Caki2 (cell line): ENCODE measurements at regions not wholly inside any gene's neighbourhood (a gene's known extent, or its start where the extent isn't known, plus 50 kb on each side); places are given as distances from the start of the nearest gene placed in this dataset.

Experiments
- DNase-seq: peaks from one replicate; pipeline ENCODE4 v3.0.0-alpha.2; 2015; ENCODE audit warnings: low read depth
- in situ Hi-C: cut with HindIII; loops from 2 replicates; pipeline ENCODE4 v1.10.0; 2016; ENCODE audit warnings: low sequenced_read_pairs, low pct_unique_long_range_greater_than_20kb, mixed read lengths

GRCh38 chr3:20890111-20890519, 704.1 kb upstream of the SGO1 start:
- in situ Hi-C loops: no loop called here
- no peak for DNase-seq

- in situ Hi-C loops: no loop called here
- DNase-seq: no peak
Observed at GRCh38 chr3:20878691-20879090, 692.7 kb upstream of the SGO1 start.

- DNase-seq: no peak
- in situ Hi-C loops: no loop called here
Observed at GRCh38 chr3:20873235-20873634, 687.2 kb upstream of the SGO1 start.

GRCh38 chr3:20870106-20870899, 684.3 kb upstream of the SGO1 start:
- DNase-seq: no peak
- in situ Hi-C loops: no loop called here

- in situ Hi-C loops: no loop called here
- no peak for DNase-seq
Observed at GRCh38 chr3:20865803-20866202, 679.8 kb upstream of the SGO1 start.

- in situ Hi-C loops: no loop called here
- DNase-seq: no peak
Observed at GRCh38 chr3:20861454-20861853, 675.4 kb upstream of the SGO1 start.

- DNase-seq: no peak
- in situ Hi-C loops: no loop called here
Observed at GRCh38 chr3:20857636-20858035, 671.6 kb upstream of the SGO1 start.

- no peak for DNase-seq
- in situ Hi-C loops: no loop called here
Observed at GRCh38 chr3:20853890-20854289, 667.9 kb upstream of the SGO1 start.

GRCh38 chr3:20852712-20853111, 666.7 kb upstream of the SGO1 start:
- DNase-seq: no peak
- in situ Hi-C loops: no loop called here

GRCh38 chr3:20849975-20850374, 664.0 kb upstream of the SGO1 start:
- in situ Hi-C loops: no loop called here
- DNase-seq: no peak

GRCh38 chr3:20846832-20847231, 660.8 kb upstream of the SGO1 start:
- in situ Hi-C loops: no loop called here

GRCh38 chr3:20846066-20846465, 660.1 kb upstream of the SGO1 start:
- DNase-seq: no peak
- in situ Hi-C loops: no loop called here

More at GRCh38 chr3:20846832-20847231, 660.8 kb upstream of the SGO1 start:
- DNase-seq: no peak

GRCh38 chr3:20844851-20845250, 658.8 kb upstream of the SGO1 start:
- no peak for DNase-seq
- in situ Hi-C loops: no loop called here

GRCh38 chr3:20842594-20843436, 656.8 kb upstream of the SGO1 start:
- in situ Hi-C loops: no loop called here
- DNase-seq: no peak

- DNase-seq: no peak
- in situ Hi-C loops: no loop called here
Observed at GRCh38 chr3:20842002-20842401, 656.0 kb upstream of the SGO1 start.

GRCh38 chr3:20837676-20838302, 651.8 kb upstream of the SGO1 start:
- in situ Hi-C loops: no loop called here
- DNase-seq: no peak

GRCh38 chr3:20836801-20837200, 650.8 kb upstream of the SGO1 start:
- in situ Hi-C loops: no loop called here
- no peak for DNase-seq

GRCh38 chr3:20832963-20833362, 647.0 kb upstream of the SGO1 start:
- no peak for DNase-seq
- in situ Hi-C loops: no loop called here

- no peak for DNase-seq
- in situ Hi-C loops: no loop called here
Observed at GRCh38 chr3:20822251-20822650, 636.2 kb upstream of the SGO1 start.
